Globus pallidus (tissue), 1 donor: ENCODE measurements at regions not wholly inside any gene's neighbourhood (a gene's known extent, or its start where the extent isn't known, plus 50 kb on each side); places are given as distances from the start of the nearest gene placed in this dataset.

Experiments
- DNase-seq: peaks from one replicate; pipeline ENCODE4 v3.0.0-alpha.2; 2015; ENCODE audit warnings: low spot score

GRCh38 chr22:47283616-47284270 is 521.3 kb downstream of the TBC1D22A start:
- no peak for DNase-seq

GRCh38 chr22:47282851-47283250 is 520.4 kb downstream of the TBC1D22A start:
- no peak for DNase-seq

GRCh38 chr22:47282366-47282765 is 519.9 kb downstream of the TBC1D22A start:
- no peak for DNase-seq

GRCh38 chr22:47281126-47282106 is 519.0 kb downstream of the TBC1D22A start:
- DNase-seq: no peak

GRCh38 chr22:47280301-47280700 is 517.9 kb downstream of the TBC1D22A start:
- no peak for DNase-seq

GRCh38 chr22:47279746-47280145 is 517.3 kb downstream of the TBC1D22A start:
- no peak for DNase-seq

- no peak for DNase-seq
These were observed 516.9 kb downstream of the TBC1D22A start for GRCh38 chr22:47279337-47279736.

GRCh38 chr22:47278655-47279054 is 516.2 kb downstream of the TBC1D22A start:
- DNase-seq: no peak

GRCh38 chr22:47277531-47277930 is 515.1 kb downstream of the TBC1D22A start:
- no peak for DNase-seq

GRCh38 chr22:47276991-47277390 is 514.5 kb downstream of the TBC1D22A start:
- no peak for DNase-seq

GRCh38 chr22:47276450-47276820 is 514.0 kb downstream of the TBC1D22A start:
- no peak for DNase-seq

GRCh38 chr22:47275605-47276449 is 513.4 kb downstream of the TBC1D22A start:
- no peak for DNase-seq

- DNase-seq: no peak
These were observed 511.7 kb downstream of the TBC1D22A start for GRCh38 chr22:47274196-47274595.

- DNase-seq: no peak
These were observed 508.1 kb downstream of the TBC1D22A start for GRCh38 chr22:47270463-47271135.

GRCh38 chr22:47269516-47270088 is 507.2 kb downstream of the TBC1D22A start:
- DNase-seq: no peak

- no peak for DNase-seq
These were observed 505.2 kb downstream of the TBC1D22A start for GRCh38 chr22:47267513-47268282.

GRCh38 chr22:47266329-47266728 is 503.9 kb downstream of the TBC1D22A start:
- DNase-seq: no peak

- DNase-seq: no peak
These were observed 498.1 kb downstream of the TBC1D22A start for GRCh38 chr22:47260551-47260950.

- no peak for DNase-seq
These were observed 497.5 kb downstream of the TBC1D22A start for GRCh38 chr22:47259990-47260389.

GRCh38 chr22:47259049-47259448 is 496.6 kb downstream of the TBC1D22A start:
- no peak for DNase-seq

- DNase-seq: no peak
These were observed 495.5 kb downstream of the TBC1D22A start for GRCh38 chr22:47257976-47258375.
